ENCODE measurements at regions not wholly inside any gene's neighbourhood (a gene's known extent, or its start where the extent isn't known, plus 50 kb on each side); places are given as distances from the start of the nearest gene placed in this dataset.
"Not testable (repeated sequence)": the region's sequence is repeated elsewhere in the genome, so short reads cannot be mapped to it uniquely, and the experiment has no call there.

DNA sequence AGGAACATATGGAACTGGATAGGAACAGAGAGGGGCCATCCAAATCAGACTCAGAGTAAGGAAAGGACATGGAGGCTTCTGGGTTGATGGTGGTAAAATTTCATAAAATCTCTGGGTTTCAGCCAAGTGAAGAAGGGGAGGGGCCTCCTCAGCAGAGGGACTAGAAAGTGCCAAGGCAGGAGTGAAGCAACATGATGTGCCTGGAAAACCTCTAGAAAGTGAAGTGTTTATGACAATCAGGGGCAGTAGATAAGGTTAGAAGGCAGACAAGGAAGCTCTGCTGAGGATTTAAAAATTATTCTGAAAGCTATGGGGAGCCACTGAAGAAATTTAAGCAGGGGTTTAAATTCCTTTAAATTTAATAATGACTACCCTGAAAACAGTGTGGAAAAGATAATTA is 126.0 kb upstream of the TENT5A start:
- Histone ChIP-seq H3K36me3 (ENCODE audit: insufficient read depth, low read length) (no peaks in the 10 kb centered on the region), H3K9me3 (ENCODE audit: low read depth, low read length) (no peaks in the 10 kb centered on the region), H4K20me1 (ENCODE audit: insufficient read depth, low read length) (no peaks in the 10 kb centered on the region), H3K4me2 (ENCODE audit: insufficient read depth, low read length) (no peak overlapping the region), H3K27ac (ENCODE audit: low read depth, low read length) (no peak overlapping the region), H3K4me1 (ENCODE audit: insufficient read depth, low read length) (no peaks in the 10 kb centered on the region), H2AFZ (ENCODE audit: low read length) (no peak overlapping the region), H3K4me3 (ENCODE audit: insufficient read depth, low read length) (no peak overlapping the region), H3K27me3 (ENCODE audit: insufficient read depth, low read length) (no peaks in the 10 kb centered on the region), H3K79me2 (ENCODE audit: insufficient read depth, low read length) (no peaks in the 10 kb centered on the region)
- DNase-seq (ENCODE audit: insufficient read length, low spot score, missing footprints), result peak; percentile 9
- TF ChIP-seq, protein P1, sequence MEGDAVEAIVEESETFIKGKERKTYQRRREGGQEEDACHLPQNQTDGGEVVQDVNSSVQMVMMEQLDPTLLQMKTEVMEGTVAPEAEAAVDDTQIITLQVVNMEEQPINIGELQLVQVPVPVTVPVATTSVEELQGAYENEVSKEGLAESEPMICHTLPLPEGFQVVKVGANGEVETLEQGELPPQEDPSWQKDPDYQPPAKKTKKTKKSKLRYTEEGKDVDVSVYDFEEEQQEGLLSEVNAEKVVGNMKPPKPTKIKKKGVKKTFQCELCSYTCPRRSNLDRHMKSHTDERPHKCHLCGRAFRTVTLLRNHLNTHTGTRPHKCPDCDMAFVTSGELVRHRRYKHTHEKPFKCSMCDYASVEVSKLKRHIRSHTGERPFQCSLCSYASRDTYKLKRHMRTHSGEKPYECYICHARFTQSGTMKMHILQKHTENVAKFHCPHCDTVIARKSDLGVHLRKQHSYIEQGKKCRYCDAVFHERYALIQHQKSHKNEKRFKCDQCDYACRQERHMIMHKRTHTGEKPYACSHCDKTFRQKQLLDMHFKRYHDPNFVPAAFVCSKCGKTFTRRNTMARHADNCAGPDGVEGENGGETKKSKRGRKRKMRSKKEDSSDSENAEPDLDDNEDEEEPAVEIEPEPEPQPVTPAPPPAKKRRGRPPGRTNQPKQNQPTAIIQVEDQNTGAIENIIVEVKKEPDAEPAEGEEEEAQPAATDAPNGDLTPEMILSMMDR (IDR thresholded peaks at IDR 0.05; ENCODE audit: extremely low read depth, low read depth, low read length), result no peak

DNA sequence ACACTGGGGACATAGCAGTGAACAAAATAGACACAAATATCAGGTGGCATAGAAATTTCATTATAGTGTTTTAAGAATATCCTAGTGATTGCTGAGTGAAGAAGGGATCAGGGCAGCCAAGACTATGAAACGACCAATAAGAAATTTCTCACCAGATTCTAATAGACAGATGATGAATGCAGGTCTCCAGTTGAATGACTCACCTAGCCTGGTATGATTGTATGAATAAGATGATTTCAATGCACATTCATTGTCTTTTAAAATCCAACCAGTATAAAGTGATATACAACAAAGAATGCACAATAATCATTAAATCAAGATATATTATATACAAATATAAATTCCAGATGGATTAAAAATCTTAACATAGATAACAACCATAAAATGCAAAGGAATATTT is 124.5 kb upstream of the TENT5A start:
- DNase-seq (ENCODE audit: insufficient read length, low spot score, missing footprints), result peak; percentile 43
- Histone ChIP-seq H3K27ac (ENCODE audit: low read depth, low read length) (no peak overlapping the region), H3K36me3 (ENCODE audit: insufficient read depth, low read length) (no peaks in the 10 kb centered on the region), H3K4me3 (ENCODE audit: insufficient read depth, low read length) (no peak overlapping the region), H3K4me2 (ENCODE audit: insufficient read depth, low read length) (no peak overlapping the region), H3K4me1 (ENCODE audit: insufficient read depth, low read length) (no peaks in the 10 kb centered on the region), H3K27me3 (ENCODE audit: insufficient read depth, low read length) (no peaks in the 10 kb centered on the region), H3K9me3 (ENCODE audit: low read depth, low read length) (no peaks in the 10 kb centered on the region), H2AFZ (ENCODE audit: low read length) (no peak overlapping the region), H3K79me2 (ENCODE audit: insufficient read depth, low read length) (no peaks in the 10 kb centered on the region), H4K20me1 (ENCODE audit: insufficient read depth, low read length) (no peaks in the 10 kb centered on the region)
- TF ChIP-seq, protein P1 (IDR thresholded peaks at IDR 0.05; ENCODE audit: extremely low read depth, low read depth, low read length), result no peak

DNA sequence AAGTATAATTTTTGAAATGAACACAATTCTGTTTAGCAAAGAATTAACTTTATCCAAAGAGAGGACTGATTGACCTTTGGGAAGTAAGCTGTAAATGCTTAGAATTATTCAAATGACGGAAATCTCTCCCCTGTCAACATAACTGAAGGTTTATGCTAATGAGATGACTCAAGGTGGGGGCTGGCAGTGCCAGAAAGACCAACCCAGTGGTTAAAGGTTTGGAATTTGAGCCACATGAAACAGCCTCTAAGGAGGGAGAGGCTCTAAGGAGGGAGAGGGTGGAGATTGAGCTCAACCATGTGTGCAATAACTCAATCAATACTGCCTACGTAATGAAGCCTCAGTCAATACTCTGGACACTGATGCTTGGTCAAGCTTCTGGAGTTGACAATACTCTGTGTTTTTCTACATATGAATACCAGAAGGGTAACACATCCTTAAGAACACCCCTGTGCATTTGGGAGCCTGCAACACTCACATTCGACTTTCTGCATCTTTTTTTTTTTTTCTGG is 123.4 kb upstream of the TENT5A start:
- DNase-seq (ENCODE audit: insufficient read length, low spot score, missing footprints), result no peak
- H4K20me1 ChIP-seq (ENCODE audit: insufficient read depth, low read length), result no peaks in the 10 kb centered on the region
- no peak overlapping the region for H3K27ac ChIP-seq (ENCODE audit: low read depth, low read length)
- TF ChIP-seq, protein P1 (IDR thresholded peaks at IDR 0.05; ENCODE audit: extremely low read depth, low read depth, low read length), result no peak
- no peaks in the 10 kb centered on the region for H3K27me3 ChIP-seq (ENCODE audit: insufficient read depth, low read length)
- no peaks in the 10 kb centered on the region for H3K36me3 ChIP-seq (ENCODE audit: insufficient read depth, low read length)
- H3K79me2 ChIP-seq (ENCODE audit: insufficient read depth, low read length), result no peaks in the 10 kb centered on the region
- no peaks in the 10 kb centered on the region for H3K4me1 ChIP-seq (ENCODE audit: insufficient read depth, low read length)
- H3K4me3 ChIP-seq (ENCODE audit: insufficient read depth, low read length), result no peak overlapping the region
- no peak overlapping the region for H3K4me2 ChIP-seq (ENCODE audit: insufficient read depth, low read length)
- no peaks in the 10 kb centered on the region for H3K9me3 ChIP-seq (ENCODE audit: low read depth, low read length)
- no peak overlapping the region for H2AFZ ChIP-seq (ENCODE audit: low read length)

DNA sequence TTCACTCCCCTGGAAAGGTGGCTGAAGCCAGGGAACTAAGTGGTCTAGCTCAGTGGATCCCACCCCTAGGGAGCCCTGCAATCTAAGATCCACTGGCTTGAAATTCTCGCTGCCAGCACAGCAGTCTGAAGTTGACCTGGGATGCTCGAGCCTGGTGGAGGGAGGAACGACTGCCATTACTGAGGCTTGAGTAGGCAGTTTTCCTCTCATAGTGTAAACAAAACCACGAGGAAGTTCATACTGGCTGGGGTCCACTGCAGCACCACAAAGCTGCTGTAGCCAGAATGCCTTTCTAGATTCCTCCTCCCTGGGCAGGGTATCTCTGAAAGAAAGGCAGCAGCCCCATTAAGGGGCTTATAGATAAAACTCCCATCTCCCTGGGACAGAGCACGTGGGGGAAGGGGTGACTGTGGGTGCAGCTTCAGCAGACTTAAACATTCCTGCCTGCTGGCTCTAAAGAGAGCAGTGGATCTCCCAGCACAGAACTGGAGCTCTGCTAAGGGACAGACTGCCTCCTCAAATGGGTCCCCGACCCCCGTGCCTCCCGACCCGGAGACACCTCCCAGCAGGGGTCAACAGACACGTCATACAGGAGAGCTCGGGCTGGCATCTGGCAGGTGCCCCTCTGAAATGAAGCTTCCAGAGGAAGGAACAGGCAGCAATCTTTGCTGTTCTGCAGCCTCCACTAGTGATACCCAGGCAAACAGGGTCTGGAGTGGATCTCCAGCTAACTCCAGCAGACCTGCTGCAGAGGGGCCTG is 117.4 kb upstream of the TENT5A start:
- Histone ChIP-seq H2AFZ (ENCODE audit: low read length) (peak overlapping the region; percentile 82), H3K4me1 (ENCODE audit: insufficient read depth, low read length) (peaks cover 15% of the 10 kb centered on the region), H3K4me2 (ENCODE audit: insufficient read depth, low read length) (peak overlapping the region; percentile 23)
- H4K20me1 ChIP-seq (ENCODE audit: insufficient read depth, low read length); H3K4me3 ChIP-seq (ENCODE audit: insufficient read depth, low read length); DNase-seq (ENCODE audit: insufficient read length, low spot score, missing footprints); H3K27ac ChIP-seq (ENCODE audit: low read depth, low read length); H3K79me2 ChIP-seq (ENCODE audit: insufficient read depth, low read length); H3K36me3 ChIP-seq (ENCODE audit: insufficient read depth, low read length); H3K27me3 ChIP-seq (ENCODE audit: insufficient read depth, low read length); H3K9me3 ChIP-seq (ENCODE audit: low read depth, low read length): not testable (repeated sequence)

Data from osteoblast (primary cell).